Hippocampal formation (tissue), 2 donors: ENCODE measurements at regions not wholly inside any gene's neighbourhood (a gene's known extent, or its start where the extent isn't known, plus 50 kb on each side); places are given as distances from the start of the nearest gene placed in this dataset.
"Not testable (repeated sequence)": the region's sequence is repeated elsewhere in the genome, so short reads cannot be mapped to it uniquely, and the experiment has no call there.

Source experiments
- DNase-seq, 2 donors: peaks; one replicate each; lab custom pipeline; 2025; lab: John Stamatoyannopoulos, UW

DNA sequence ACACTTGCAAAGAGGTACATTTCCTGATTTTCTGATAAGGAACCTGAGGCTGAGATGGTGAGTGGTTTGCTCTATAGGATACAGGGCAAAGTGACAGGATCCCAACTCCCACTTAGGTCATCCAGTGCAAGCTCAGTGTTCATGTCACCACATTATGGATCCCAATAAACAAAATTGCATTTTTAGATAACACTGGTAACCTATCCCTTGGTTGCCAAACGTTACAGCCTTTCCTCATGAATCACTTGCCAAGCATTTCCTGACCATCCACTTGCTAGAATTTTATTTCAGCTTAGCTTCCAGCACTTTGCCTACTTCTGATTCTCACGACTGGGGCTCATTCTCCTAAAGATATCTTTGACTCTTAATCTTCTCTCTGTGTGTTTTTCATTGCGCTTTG lies 131.4 kb upstream of the ODAD2 start:
- DNase-seq = no peak

GRCh38 chr10:28127881-28128280 lies 129.0 kb upstream of the ODAD2 start:
- no peak for DNase-seq

DNA sequence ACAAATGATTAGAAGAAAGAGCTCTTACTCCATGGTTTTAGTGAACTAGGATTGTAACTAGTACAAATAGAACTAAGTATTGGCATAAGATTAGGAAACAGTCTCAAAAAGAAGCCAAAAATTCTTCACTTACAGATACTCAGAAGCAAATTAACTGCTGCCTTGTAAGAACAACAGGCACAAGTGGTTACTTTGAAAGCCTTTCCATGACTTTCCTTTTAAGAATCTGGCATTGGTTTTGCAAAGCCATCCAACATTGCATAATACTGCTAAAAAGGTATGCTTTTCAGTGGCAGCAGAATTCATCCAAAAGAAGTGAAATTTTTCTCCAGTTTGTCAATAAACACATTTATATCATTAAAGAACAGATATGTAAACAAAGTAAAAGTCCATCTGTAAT lies 126.8 kb upstream of the ODAD2 start:
- no peak for DNase-seq

DNA sequence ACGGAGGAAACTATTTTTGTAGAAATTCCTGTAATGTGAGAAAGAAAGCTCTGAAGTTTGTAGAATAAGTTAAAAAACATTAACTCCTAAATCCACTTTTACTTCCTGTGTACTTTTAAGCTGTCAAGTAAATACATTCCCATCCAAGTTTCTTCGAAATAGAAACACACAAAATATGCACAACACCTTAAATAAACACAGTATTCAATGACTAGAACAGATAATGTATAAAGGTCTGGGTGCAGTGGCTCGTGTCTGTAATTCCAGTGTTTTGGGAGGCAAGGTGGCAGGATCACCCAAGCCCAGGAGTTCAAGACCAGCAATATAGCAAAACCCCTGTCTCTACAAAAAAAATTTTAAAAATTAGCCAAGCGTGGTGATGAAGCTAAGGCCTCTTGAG lies 121.9 kb upstream of the ODAD2 start:
- DNase-seq = no peak

DNA sequence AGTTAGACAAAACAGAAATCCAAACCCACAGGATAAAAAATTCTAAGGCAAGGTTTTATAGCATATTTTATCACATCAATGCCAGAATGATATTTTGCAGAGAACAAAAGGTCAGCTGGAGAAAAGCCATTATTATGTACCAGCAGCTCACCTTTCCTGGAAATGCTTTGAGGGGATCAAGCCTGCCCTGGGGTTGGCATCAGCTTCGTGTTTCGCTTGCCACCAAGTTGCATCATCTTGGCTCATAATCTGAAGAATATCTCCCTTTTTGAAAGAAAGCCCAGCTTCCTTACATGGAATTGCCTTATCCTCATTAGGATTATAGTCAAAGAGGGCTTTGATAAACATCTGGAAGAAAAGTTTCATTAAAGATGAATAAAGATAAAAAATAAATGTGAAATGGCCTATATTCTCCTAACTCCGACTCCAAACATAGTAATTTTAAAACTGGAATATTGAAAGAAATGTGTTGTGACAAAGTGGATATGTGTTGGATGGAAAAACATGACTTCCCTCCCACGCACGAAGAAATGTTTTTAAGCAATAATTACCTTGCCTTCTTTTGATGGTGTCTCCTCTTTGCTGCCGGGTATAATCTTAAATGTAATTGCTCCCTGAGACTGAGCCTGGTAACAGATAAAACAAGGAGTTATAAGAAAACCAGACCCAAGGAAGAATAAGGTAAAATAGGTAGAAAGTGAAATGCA lies 121.3 kb upstream of the ODAD2 start:
- DNase-seq = no peak

DNA sequence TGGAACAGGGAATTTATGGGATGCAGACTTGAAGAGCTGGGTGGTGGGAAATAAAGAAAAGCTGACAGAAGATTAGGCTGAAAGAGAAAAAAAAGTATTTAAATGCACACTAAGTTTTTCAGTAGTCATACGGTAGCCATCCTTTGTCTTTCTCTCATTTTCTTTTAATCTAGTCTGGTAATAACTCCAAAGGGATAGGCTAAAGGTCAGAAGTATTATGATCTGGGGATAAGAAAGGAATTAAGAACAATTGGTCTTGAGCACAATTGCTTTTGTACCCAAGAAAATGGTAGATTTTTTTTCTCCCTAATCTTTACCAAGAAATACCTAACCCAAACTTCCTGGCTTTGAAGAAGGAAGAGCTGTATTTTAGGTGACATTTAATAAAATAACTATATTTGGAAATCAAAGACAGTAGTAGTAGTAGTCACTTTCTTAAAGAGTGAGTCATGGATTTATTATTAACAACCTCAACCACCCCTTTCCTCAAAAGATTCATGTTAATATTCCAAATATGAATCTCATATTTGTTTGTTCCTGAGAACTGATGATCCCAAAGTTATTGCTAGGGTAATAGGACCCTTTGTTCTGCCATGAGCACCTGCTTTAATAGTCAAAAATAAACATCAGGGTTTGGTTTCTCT lies 120.2 kb upstream of the ODAD2 start:
- no peak for DNase-seq

DNA sequence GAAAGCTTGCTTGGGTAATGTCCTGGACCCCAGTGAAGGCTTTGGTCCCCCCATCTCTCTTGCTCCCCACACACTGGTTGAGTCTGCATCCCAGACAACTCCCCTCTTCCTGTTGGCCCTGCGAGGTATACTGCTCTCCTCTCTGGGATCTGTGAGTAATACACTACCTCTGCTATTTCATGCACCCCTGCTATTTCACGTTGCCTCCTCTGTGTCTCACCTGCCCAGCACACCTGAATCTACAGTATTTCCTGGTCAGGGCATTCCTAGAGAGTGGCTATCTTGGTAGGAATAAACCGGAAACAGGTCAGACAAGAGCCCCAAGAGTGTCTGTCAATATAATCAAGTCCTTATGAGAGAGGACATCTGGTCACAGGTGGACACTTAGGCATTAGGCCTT lies 114.3 kb upstream of the ODAD2 start:
- DNase-seq = no peak

GRCh38 chr10:28111712-28112111 lies 112.8 kb upstream of the ODAD2 start:
- no peak for DNase-seq

DNA sequence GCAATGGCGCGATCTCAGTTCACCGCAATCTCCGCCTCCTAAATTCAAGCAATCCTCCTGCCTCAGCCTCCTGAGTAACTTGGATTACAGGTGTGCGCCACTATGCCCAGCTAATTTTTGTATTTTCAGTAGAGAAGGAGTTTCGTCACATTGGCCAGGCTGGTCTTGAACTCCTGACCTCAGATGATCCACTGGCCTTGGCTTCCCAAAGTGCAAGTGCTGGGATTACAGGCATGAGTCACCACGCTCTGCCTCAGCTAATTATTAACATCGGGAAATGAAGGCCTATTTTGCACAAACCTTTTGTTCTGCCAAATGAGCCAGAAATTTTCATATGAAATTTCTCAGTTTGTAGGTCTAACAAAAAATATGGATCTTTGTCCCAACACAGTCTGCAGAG lies 106.7 kb upstream of the ODAD2 start:
- no peak for DNase-seq

DNA sequence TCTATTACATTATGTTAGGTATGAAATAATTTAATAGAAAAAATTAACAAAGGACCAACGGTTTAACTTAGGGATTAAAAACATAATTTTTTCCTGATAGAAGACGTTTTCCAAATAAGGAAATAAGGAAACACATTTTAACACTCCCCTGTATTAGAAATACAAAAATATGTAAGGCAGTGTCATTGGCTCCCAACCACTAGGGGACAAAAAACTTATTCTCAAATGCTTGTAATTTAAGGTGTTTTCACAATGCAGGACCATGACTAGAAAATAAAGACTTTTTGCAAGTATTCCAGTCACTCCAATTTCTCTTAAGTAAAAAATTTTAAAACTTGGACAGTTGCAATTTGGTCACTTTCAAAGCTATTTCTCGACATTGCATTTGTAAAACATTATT lies 98.8 kb upstream of the ODAD2 start:
- no peak for DNase-seq

GRCh38 chr10:28095791-28096378 lies 97.0 kb upstream of the ODAD2 start:
- DNase-seq = no peak

- DNase-seq = no peak
Measured at GRCh38 chr10:28094121-28094520, 95.2 kb upstream of the ODAD2 start.

- DNase-seq = no peak
Measured at GRCh38 chr10:28091913-28092312, 93.0 kb upstream of the ODAD2 start.

DNA sequence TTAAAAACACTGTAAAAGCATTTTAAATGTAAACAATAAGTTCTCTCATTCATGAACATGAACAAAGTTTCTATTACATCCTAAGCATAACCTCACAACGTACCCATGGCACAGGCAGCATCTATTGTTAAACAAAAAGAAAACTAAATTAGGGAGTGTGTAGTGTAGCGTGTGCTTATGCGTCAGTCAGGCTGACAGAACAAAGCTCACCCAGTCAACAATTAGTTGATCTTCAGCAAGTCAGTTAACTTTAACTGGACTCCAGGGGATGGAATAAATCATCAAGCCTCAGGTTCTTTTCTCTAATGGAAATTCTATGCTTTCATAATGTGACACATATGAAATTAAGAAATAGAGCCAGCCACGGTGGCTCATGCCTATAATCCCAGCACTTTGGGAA lies 91.6 kb upstream of the ODAD2 start:
- DNase-seq = no peak

DNA sequence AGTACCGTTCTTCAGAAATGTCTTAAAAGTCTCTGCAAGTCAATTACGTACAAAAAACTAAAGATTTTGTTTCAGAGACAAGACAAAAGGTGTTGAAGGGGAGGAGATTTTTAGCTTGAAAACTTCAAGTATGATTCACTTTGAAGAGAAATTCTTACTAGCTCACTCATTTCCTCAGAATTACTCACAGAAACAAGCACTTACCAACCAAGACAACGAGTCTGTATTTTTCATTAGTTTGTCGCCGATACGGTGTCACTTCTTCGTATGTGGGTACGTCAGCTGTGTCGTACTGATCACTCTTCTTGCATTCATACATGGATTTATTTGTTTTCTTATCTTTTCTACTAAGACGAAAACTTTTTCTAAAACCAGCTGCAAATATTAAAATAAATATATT lies 90.6 kb upstream of the ODAD2 start:
- no peak for DNase-seq

DNA sequence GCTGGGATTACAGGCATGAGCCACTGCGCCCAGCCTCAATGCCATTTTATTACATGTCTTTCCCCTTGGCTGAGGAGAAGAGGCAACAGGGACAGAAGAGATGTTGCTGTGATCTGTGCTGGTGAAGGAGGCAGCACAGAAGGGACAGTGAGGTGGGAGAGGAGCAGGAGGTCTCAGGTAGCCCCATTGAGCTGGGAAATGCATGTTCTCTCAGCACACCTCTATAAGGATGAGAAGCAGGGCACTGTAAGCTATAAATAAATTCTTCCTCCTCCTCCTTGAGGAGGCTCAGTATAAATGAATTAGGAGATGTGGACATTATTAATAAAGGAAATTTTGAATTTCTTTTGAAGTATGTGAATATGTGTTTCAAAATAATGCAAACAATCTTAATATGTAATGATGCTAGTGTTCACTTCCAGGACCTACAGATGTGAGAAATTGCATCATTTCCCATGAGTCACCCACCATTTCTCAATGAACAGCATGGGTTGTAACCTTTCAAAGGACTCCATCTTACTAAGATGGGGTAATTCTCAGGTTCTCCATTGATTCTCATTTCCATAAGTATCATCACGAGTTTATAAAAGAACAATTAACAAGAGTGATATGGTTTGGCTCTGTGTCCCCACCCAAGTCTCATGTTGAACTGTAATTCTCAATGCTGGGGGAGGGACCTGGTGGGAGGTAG lies 88.9 kb upstream of the ODAD2 start:
- no peak for DNase-seq

DNA sequence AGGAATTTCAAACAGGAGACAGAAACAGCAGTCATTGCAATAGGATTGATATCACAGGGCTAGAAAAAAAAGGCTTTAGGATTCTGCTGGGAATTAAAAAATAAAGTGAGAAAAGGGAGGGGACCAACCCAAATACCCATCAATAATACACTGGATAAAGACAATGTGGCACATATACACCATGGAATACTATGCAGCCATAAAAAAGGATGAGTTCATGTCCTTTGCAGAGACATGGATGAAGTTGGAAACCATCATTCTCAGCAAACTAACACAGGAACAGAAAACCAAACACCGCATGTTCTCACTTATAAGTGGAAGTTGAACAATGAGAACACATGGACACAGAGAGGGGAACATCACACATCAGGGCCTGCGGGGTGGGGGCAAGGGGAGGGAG lies 86.9 kb upstream of the ODAD2 start:
- DNase-seq = not testable (repeated sequence)

GRCh38 chr10:28082885-28083284 lies 84.0 kb upstream of the ODAD2 start:
- no peak for DNase-seq

DNA sequence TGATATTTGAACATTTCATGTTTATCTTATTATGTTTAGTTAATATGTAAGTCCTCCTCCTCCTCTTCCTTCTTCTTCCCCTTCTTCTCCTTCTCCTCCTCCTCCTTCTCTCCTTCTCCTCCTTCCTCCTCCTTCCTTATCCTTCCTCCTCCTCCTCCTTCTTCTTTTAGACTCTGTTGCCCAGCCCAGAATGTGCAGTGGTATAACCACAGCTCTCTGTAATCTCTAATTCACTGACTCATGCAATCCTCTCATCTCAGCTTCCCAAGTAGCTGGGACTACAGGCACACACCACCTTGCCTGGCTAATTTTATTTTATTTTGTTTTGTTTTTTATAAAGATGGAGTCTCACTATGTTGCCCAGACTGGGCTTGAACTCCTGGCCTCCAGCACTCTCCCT lies 83.4 kb upstream of the ODAD2 start:
- DNase-seq = no peak

- no peak for DNase-seq
Measured at GRCh38 chr10:28077889-28078288, 79.0 kb upstream of the ODAD2 start.

DNA sequence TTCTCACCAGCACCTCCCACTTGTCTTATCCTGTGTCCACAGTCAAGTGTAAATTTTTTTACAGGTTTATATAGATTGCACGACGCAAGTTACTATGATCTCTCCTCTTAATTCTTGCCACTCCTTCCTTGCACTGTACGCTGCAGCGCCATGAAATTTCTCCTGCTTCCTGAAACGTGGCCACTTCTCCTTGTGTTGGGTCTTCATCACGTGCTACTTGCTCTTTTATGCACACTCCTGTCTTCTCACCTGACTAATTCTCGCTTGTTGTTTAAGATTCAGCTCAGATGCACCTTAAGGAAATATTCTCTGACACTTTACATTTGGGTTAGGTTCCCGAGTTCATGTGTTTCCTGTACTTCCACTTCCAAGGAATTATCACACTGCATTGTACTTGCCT lies 76.5 kb upstream of the ODAD2 start:
- DNase-seq = no peak

DNA sequence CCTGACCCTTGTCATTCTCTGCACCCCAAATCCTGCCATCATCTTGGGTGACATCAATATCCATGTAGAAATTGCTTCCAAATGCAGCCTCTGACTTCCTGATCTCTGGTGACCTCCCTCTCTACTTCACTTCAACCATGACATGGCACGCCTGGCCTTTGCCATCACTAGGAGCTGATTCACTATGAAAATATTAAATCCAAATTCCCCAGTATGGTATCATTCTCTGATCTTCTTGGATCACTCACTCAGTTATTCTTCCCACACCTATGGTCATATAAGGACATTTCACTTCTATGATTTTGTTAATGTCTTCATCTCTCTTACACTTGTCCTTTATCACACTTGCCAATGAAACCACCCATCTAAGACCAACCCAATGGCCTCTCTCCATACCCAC lies 73.7 kb upstream of the ODAD2 start:
- DNase-seq = no peak

DNA sequence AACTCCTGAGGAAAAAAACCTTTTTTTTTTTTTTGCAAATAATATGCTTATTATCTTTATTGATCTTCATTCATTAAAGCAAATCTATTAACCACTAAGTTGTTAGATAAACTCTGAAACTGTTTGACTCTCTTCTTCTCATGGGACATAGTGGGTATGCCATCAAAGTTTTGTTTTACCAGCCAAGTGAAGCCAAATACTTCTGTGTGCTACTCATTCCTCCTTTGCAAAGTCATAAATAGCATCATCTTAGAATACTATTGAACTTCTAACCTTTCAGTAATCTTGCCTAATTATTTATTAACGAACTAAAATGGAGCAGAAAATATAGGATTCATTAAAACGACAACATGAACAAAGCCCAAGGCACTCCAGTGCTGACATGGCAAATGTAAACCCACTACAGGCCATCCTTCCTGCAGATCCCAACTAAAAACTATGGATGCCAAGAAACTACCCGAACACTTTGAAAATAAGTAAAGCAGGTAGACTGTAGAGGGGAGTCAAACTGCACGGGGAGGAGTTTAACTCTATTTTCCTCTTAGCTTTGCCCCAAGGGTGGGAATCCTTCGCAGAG lies 61.2 kb upstream of the ODAD2 start:
- no peak for DNase-seq
